HepG2 (cell line): ENCODE measurements at regions not wholly inside any gene's neighbourhood (a gene's known extent, or its start where the extent isn't known, plus 50 kb on each side); places are given as distances from the start of the nearest gene placed in this dataset.

ENCODE experiments used
- ATAC-seq: fragments of 200-7000 bp; cut with Tn5 transposase; 3 replicates; pipeline ENCODE4 v1.9.1; 2020; ENCODE audit warnings: mild to moderate bottlenecking, moderate library complexity
- BruUV-seq: library from RNA; stranded (reverse); fragments of 400-500 nt; replicated peaks from 2 replicates; lab custom pipeline; 2021; lab: Mats Ljungman, UMichigan
- CTCF ChIA-PET: fragments of 300-600 bp; formaldehyde crosslinking; extraction: SDS; loops from one replicate; lab custom pipeline; 2021; ENCODE audit warnings: low total read pairs, inconsistent platforms, low intra/inter-chr PET ratio; lab: Yijun Ruan, JAX
- POLR2A ChIA-PET: fragments of 350-600 bp; sonication (Branson Sonifier 250); formaldehyde crosslinking; loops from one replicate; lab custom pipeline; 2020; ENCODE audit warnings: antibody characterized with exemption, inconsistent platforms; lab: Yijun Ruan, JAX
- DNase-seq: peaks from one replicate; pipeline ENCODE4 v3.0.0-alpha.2; 2015; ENCODE audit warnings: low spot score
- FAIRE-seq: peaks from 3 replicates; lab custom pipeline; 2011; peaks lifted over from hg19 to GRCh38; lab: Jason Lieb, UNC
- H2AFZ ChIP-seq: one replicate; pipeline ENCODE4 v1.6.1; 2011; ENCODE audit warnings: low read length, inconsistent platforms
- H3K27ac ChIP-seq: fragments of 300-600 bp; 3 replicates; pipeline ENCODE4 v1.8.0; 2011; ENCODE audit warnings: mixed run types, mild to moderate bottlenecking, mixed read lengths, low read length, inconsistent platforms; ENCODE audit not compliant: insufficient read depth; ENCODE audit errors: extremely low read length
- H3K27me3 ChIP-seq, 2 experiments: fragments of 200-600 bp in 1 of 2; 2 replicates in 1 of 2; 3 replicates in 1 of 2; pipeline versions ENCODE4 v1.6.0 to v1.8.0; 2011; ENCODE audit warnings: low read length in 2 of 2, mild to moderate bottlenecking in 2 of 2, moderate library complexity in 2 of 2, inconsistent platforms in 1 of 2; ENCODE audit not compliant: insufficient read depth in 2 of 2, control insufficient read depth in 1 of 2
- H3K36me3 ChIP-seq, 2 experiments: fragments of 200-600 bp in 1 of 2; replicated peaks in 1 of 2; 2 replicates in 1 of 2; 3 replicates in 1 of 2; pipeline versions ENCODE4 v1.5.1 to v1.8.0; 2011; ENCODE audit warnings: low read length in 2 of 2, inconsistent platforms in 1 of 2; ENCODE audit not compliant: insufficient read depth in 2 of 2, control insufficient read depth in 1 of 2
- H3K4me1 ChIP-seq: 2 replicates; pipeline ENCODE4 v1.5.1; 2012; ENCODE audit warnings: low read length, inconsistent platforms; ENCODE audit not compliant: insufficient read depth
- H3K4me2 ChIP-seq: 2 replicates; pipeline ENCODE4 v1.6.0; 2011; ENCODE audit warnings: low read depth, low read length, inconsistent platforms
- H3K4me3 ChIP-seq, 3 experiments: fragments of 200-600 bp in 1 of 3; sonication (generic), shearing (Covaris generic) in 1 of 3; replicated peaks in 1 of 3; 2 replicates each; pipeline ENCODE4 v1.5.1; 2011 to 2016; ENCODE audit warnings: low read length in 3 of 3, inconsistent platforms in 2 of 3, low read depth in 2 of 3, mild to moderate bottlenecking in 2 of 3, control low read depth in 1 of 3, mixed read lengths in 1 of 3; ENCODE audit not compliant: insufficient read depth in 1 of 3
- H3K79me2 ChIP-seq: one replicate; pipeline ENCODE4 v1.6.1; 2011; ENCODE audit warnings: low read length, inconsistent platforms; ENCODE audit not compliant: insufficient read depth
- H3K9ac ChIP-seq: 2 replicates; pipeline ENCODE4 v1.6.0; 2011; ENCODE audit warnings: mild to moderate bottlenecking, low read depth, low read length, inconsistent platforms; ENCODE audit not compliant: insufficient read depth
- H3K9me3 ChIP-seq: 2 replicates; pipeline ENCODE4 v1.5.1; 2012; ENCODE audit warnings: mild to moderate bottlenecking, low read length
- H4K20me1 ChIP-seq: 2 replicates; pipeline ENCODE4 v1.6.0; 2011; ENCODE audit warnings: inconsistent platforms, mild to moderate bottlenecking, low read length, moderate library complexity; ENCODE audit not compliant: insufficient read depth
- CAMTA2 ChIP-seq: sonication (generic); formaldehyde crosslinking; IDR thresholded peaks from 2 replicates; pipeline ENCODE4 v1.4.0; 2020; ENCODE audit warnings: mild to moderate bottlenecking, missing genetic modification reagents, borderline replicate concordance
- JUN ChIP-seq: sonication (generic); formaldehyde crosslinking; IDR thresholded peaks from 2 replicates; pipeline ENCODE4 v1.4.0; 2020; ENCODE audit warnings: mild to moderate bottlenecking, missing genetic modification reagents
- MEIS1 ChIP-seq: sonication (generic); formaldehyde crosslinking; IDR thresholded peaks from 2 replicates; pipeline ENCODE4 v1.9.0; 2021; ENCODE audit warnings: mild to moderate bottlenecking, missing genetic modification reagents, moderate library complexity, borderline replicate concordance
- PAXIP1 ChIP-seq: sonication (generic); formaldehyde crosslinking; conservative IDR thresholded peaks from 2 replicates; pipeline ENCODE4 v1.4.0; 2020; ENCODE audit warnings: mild to moderate bottlenecking, missing genetic modification reagents, moderate library complexity
- PHF20 ChIP-seq: sonication (generic); formaldehyde crosslinking; IDR thresholded peaks from 2 replicates; pipeline ENCODE4 v1.5.0; 2020; ENCODE audit warnings: mild to moderate bottlenecking, missing genetic modification reagents
- PTBP1 ChIP-seq: fragments of 200-400 bp; formaldehyde crosslinking; IDR thresholded peaks from 2 replicates; pipeline ENCODE4 v1.6.1; 2018; ENCODE audit warnings: low read length, low read depth; ENCODE audit not compliant: poor library complexity, severe bottlenecking
- RARG ChIP-seq: sonication (generic); formaldehyde crosslinking; IDR thresholded peaks from 2 replicates; pipeline ENCODE4 v1.4.0; 2020; ENCODE audit warnings: low read depth, mild to moderate bottlenecking, missing genetic modification reagents
- ZNF143 ChIP-seq: sonication (generic); formaldehyde crosslinking; IDR thresholded peaks from 2 replicates; pipeline ENCODE4 v1.4.0; 2020; ENCODE audit warnings: missing genetic modification reagents
- ZNF17 ChIP-seq: sonication (generic); formaldehyde crosslinking; IDR thresholded peaks from 2 replicates; pipeline ENCODE4 v1.5.0; 2020; ENCODE audit warnings: mild to moderate bottlenecking, missing genetic modification reagents
- WGBS: methylation state at CpG from one replicate; pipeline ENCODE4 v1.1.6; 2017; ENCODE audit warnings: low lambda C conversion rate; 5-methylcytosine and 5-hydroxymethylcytosine counted together
- in situ Hi-C: cut with HindIII; loops from 2 replicates; pipeline ENCODE4 v1.10.0; 2017; ENCODE audit warnings: low pct_unique_long_range_greater_than_20kb; ENCODE audit not compliant: extremely low pct_ligation_motif_present
- intact Hi-C: fragments of 100-400 bp; cut with micrococcal nuclease; formaldehyde crosslinking; loops from one replicate; pipeline ENCODE4 v1.10.0; 2022; ENCODE audit not compliant: unreplicated experiment
- TF ChIP-seq, protein P1 (sequence below): sonication (generic); formaldehyde crosslinking; IDR thresholded peaks from one replicate; pipeline ENCODE4 v1.5.1; 2020; ENCODE audit warnings: mild to moderate bottlenecking, missing genetic modification reagents; ENCODE audit errors: not compliant biosample characterization

DNA sequence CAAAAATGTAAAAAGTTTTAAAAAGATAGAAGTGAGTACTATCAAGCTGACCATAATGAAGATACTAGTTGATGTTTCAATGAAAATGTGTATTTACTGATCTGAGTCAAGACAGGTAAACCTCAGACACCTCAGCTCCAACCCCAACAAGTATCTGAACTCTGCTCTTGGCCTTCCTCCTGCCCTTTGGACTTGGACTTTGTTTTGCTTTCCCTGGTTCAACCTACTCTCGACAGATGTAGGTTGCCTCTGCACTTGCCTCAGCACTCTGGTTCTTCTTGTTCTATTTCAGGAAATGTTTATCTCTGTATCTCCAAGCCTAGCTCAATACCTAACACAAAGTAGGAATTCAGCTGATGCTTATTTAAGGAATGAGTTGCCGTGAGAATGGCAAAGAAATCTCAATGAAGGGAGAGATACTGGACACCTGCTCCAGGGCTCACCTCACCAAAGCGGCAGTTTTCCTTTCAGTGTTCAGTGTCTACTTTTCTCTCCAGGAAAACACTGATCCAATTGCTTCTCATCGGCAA is 248.8 kb upstream of the CTAGE1 start (continued):
- TF ChIP-seq, protein P1, sequence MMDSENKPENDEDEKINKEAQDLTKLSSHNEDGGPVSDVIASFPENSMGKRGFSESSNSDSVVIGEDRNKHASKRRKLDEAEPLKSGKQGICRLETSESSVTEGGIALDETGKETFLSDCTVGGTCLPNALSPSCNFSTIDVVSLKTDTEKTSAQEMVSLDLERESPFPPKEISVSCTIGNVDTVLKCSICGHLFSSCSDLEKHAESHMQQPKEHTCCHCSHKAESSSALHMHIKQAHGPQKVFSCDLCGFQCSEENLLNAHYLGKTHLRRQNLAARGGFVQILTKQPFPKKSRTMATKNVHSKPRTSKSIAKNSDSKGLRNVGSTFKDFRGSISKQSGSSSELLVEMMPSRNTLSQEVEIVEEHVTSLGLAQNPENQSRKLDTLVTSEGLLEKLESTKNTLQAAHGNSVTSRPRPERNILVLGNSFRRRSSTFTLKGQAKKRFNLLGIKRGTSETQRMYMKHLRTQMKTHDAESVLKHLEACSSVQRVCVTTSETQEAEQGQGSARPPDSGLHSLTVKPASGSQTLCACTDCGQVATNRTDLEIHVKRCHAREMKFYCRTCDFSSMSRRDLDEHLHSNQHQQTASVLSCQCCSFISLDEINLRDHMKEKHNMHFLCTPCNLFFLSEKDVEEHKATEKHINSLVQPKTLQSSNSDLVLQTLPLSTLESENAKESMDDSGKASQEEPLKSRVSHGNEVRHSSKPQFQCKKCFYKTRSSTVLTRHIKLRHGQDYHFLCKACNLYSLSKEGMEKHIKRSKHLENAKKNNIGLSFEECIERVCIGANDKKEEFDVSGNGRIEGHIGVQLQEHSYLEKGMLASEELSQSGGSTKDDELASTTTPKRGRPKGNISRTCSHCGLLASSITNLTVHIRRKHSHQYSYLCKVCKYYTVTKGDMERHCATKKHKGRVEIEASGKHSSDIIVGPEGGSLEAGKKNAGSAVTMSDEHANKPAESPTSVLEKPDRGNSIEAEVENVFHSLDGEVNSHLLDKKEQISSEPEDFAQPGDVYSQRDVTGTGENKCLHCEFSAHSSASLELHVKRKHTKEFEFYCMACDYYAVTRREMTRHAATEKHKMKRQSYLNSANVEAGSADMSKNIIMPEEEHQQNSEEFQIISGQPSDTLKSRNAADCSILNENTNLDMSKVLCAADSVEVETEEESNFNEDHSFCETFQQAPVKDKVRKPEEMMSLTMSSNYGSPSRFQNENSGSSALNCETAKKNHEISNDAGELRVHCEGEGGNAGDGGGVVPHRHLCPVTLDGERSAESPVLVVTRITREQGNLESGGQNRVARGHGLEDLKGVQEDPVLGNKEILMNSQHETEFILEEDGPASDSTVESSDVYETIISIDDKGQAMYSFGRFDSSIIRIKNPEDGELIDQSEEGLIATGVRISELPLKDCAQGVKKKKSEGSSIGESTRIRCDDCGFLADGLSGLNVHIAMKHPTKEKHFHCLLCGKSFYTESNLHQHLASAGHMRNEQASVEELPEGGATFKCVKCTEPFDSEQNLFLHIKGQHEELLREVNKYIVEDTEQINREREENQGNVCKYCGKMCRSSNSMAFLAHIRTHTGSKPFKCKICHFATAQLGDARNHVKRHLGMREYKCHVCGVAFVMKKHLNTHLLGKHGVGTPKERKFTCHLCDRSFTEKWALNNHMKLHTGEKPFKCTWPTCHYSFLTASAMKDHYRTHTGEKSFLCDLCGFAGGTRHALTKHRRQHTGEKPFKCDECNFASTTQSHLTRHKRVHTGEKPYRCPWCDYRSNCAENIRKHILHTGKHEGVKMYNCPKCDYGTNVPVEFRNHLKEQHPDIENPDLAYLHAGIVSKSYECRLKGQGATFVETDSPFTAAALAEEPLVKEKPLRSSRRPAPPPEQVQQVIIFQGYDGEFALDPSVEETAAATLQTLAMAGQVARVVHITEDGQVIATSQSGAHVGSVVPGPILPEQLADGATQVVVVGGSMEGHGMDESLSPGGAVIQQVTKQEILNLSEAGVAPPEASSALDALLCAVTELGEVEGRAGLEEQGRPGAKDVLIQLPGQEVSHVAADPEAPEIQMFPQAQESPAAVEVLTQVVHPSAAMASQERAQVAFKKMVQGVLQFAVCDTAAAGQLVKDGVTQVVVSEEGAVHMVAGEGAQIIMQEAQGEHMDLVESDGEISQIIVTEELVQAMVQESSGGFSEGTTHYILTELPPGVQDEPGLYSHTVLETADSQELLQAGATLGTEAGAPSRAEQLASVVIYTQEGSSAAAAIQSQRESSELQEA (CRISPR knock-in tag): no peak
- no peak for TF ChIP-seq PTBP1
- TF ChIP-seq MEIS1 (CRISPR knock-in tag): no peak
- TF ChIP-seq, all 625 proteins: peak for 0

DNA sequence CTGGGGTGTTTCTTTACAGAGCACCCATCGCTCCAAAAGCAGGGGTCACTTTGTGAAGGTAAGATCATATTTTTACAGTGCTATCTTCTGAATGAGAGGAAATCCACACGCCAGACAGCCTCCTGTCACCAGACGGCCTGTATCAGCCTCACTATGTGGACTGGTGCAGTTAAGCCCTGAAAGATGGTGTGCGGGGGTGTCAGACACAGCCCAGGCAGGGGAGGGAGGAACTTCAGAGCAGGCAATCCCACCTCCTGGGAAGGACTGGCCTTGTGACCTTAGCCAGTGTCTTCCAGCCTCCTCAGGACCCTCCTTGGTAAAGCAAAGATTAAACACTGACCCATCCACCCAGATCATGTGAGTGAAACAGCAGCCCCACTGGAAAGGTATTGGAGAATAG is 249.4 kb upstream of the CTAGE1 start:
- Histone ChIP-seq H4K20me1 (no peaks in the 10 kb centered on the region), H3K4me2 (no peak overlapping the region), H3K4me1 (no peaks in the 10 kb centered on the region), H3K27me3 (no peaks in the 10 kb centered on the region), H2AFZ (no peak overlapping the region), H3K79me2 (no peaks in the 10 kb centered on the region), H3K9me3 (peaks cover 13% of the 10 kb centered on the region), H3K4me3 (no peak overlapping the region), H3K27ac (no peak overlapping the region), H3K36me3 (no peaks in the 10 kb centered on the region), H3K9ac (no peak overlapping the region)
- in situ Hi-C loops: no loop called here
- ChIA-PET POLR2A (no interaction called here), CTCF (no interaction called here)
- BruUV-seq: no TSS peak
- no peak for ATAC-seq
- DNase-seq: no peak
- WGBS: 41% methylated on average over 4 of the region's 4 CpGs
- intact Hi-C loops: no loop called here
- no peak for FAIRE-seq
- TF ChIP-seq CAMTA2 (CRISPR knock-in tag) (no peak), JUN (no peak), ZNF143 (CRISPR knock-in tag) (no peak), PHF20 (CRISPR knock-in tag) (no peak), ZNF17 (no peak), RARG (CRISPR knock-in tag) (no peak), PAXIP1 (CRISPR knock-in tag) (no peak)
